ENCODE measurements at regions not wholly inside any gene's neighbourhood (a gene's known extent, or its start where the extent isn't known, plus 50 kb on each side); places are given as distances from the start of the nearest gene placed in this dataset.
A peak's percentile ranks its signal among the peaks of the same experiment; 100 is the strongest.

- 0% methylated on average over 1 of the region's 2 CpGs; no CpG with 5 or more reads in 1 of the 2 experiments for WGBS, 2 experiments (ENCODE audit: extremely low coverage in 2 of 2, insufficient read length in 1 of 2)
- H3K14ac ChIP-seq (replicated peaks; ENCODE audit: low read depth, low read length): no peak overlapping the region
- no peaks in the 10 kb centered on the region for H3K36me3 ChIP-seq (ENCODE audit: control insufficient read depth, insufficient read depth, low read length)
- H3K4me2 ChIP-seq (ENCODE audit: low read depth, low read length): no peak overlapping the region
- no peak overlapping the region for H3K27ac ChIP-seq (ENCODE audit: insufficient read depth, low read length)
- no peak overlapping the region for H2BK15ac ChIP-seq (ENCODE audit: low read depth, low read length)
- no peak overlapping the region for H3K18ac ChIP-seq (ENCODE audit: low read depth, low read length)
- peak overlapping the region; percentile 32; the same call in 1 of the 2 replicates for H3K4ac ChIP-seq (ENCODE audit: low read depth, low read length)
- POLR2A ChIA-PET (ENCODE audit: unreplicated experiment): no interaction called here
- CTCF ChIA-PET: no interaction called here
- peaks cover 3% of the 10 kb centered on the region; the same call in 1 of the 2 replicates for H3K9me1 ChIP-seq (ENCODE audit: insufficient read depth, low read length)
- no peak overlapping the region for H4K91ac ChIP-seq (ENCODE audit: insufficient read depth, low read depth, low read length)
- no peak overlapping the region for H3K56ac ChIP-seq (ENCODE audit: extremely low read depth, insufficient read depth, low read length)
- H3K79me1 ChIP-seq (ENCODE audit: low read depth in 1 of 2, low read length in 2 of 2): no peaks in the 10 kb centered on the region
- H4K20me1 ChIP-seq (ENCODE audit: insufficient read depth, low read length): no peaks in the 10 kb centered on the region
- BruUV-seq (replicated peaks): no TSS peak
- no peak for TF ChIP-seq RFX5 (IDR thresholded peaks at IDR 0.05; ENCODE audit: low read depth, low read length)
- H2BK5ac ChIP-seq (ENCODE audit: low read depth, low read length, poor library complexity, severe bottlenecking): peak overlapping the region; percentile 15
- no peak overlapping the region for H2AFZ ChIP-seq (replicated peaks; ENCODE audit: low read length, poor library complexity)
- intact Hi-C loops (cut with micrococcal nuclease): no loop called here
- no peak overlapping the region for H3K23ac ChIP-seq (ENCODE audit: low read depth, low read length)
- 0 out of 4 replicates have a peak overlapping the region, but pooled peaks of 1 of the 2 experiments have one; percentile 22 for H4K8ac ChIP-seq (ENCODE audit: low read depth in 2 of 2, low read length in 2 of 2)
- 0 out of 2 replicates have a peak, but pooled peaks have one; percentile 24 for ATAC-seq (ENCODE audit: low read depth)
- peak overlapping the region; percentile 28; the same call in 1 of the 2 replicates for H2BK120ac ChIP-seq (ENCODE audit: low read depth, low read length)
- H4K5ac ChIP-seq (ENCODE audit: low read depth, low read length): no peak overlapping the region
- in situ Hi-C loops (cut with MboI; ENCODE audit: low sequenced_read_pairs): no loop called here
- no peak overlapping the region for H2BK20ac ChIP-seq (ENCODE audit: low read depth, low read length)
- H3K9me3 ChIP-seq (ENCODE audit: control insufficient read depth, insufficient read depth, low read length): peaks cover 4% of the 10 kb centered on the region
- no peak overlapping the region for H2AK5ac ChIP-seq (ENCODE audit: low read depth, low read length)
- H2AK9ac ChIP-seq (replicated peaks; ENCODE audit: low read depth, low read length, poor library complexity): no peak overlapping the region
- dilution Hi-C loops (cut with HindIII; ENCODE audit: low sequenced_read_pairs, unreplicated experiment): no loop called here
- no peaks in the 10 kb centered on the region for H3K27me3 ChIP-seq (ENCODE audit: control insufficient read depth, insufficient read depth, low read length)
- H3K4me3 ChIP-seq (ENCODE audit: insufficient read depth, low read depth, low read length): no peak overlapping the region
- peaks cover 2% of the 10 kb centered on the region; the same call in 1 of the 2 replicates for H3K4me1 ChIP-seq (ENCODE audit: control insufficient read depth, insufficient read depth, low read length)
- DNase-seq: peak; percentile 80
- H3K9ac ChIP-seq (ENCODE audit: low read depth, low read length): no peak overlapping the region
Measured at GRCh38 chr11:101686514-101686913, 102.7 kb upstream of the TRPC6 start.

Measured in IMR-90 (cell line).